Loucy (cell line): ENCODE measurements at regions not wholly inside any gene's neighbourhood (a gene's known extent, or its start where the extent isn't known, plus 50 kb on each side); places are given as distances from the start of the nearest gene placed in this dataset.

Experiments used
- H2AFZ ChIP-seq: fragments of 200-600 bp; sonication (generic); 2 replicates; pipeline ENCODE4 v1.6.0; 2016; ENCODE audit warnings: antibody characterized with exemption, mild to moderate bottlenecking, low read length, moderate library complexity
- H3F3A ChIP-seq: fragments of 200-600 bp; 2 replicates; pipeline ENCODE4 v1.6.0; 2016; ENCODE audit warnings: antibody characterized with exemption, low read depth, mild to moderate bottlenecking
- H3K27me3 ChIP-seq: fragments of 200-600 bp; sonication (generic); 2 replicates; pipeline ENCODE4 v1.6.1; 2014; ENCODE audit warnings: low read length, mild to moderate bottlenecking; ENCODE audit not compliant: insufficient read depth, poor library complexity, severe bottlenecking
- H3K36me3 ChIP-seq: fragments of 200-600 bp; sonication (generic); 2 replicates; pipeline ENCODE4 v1.6.1; 2016; ENCODE audit warnings: low read length; ENCODE audit not compliant: insufficient read depth
- H3K4me1 ChIP-seq: fragments of 200-600 bp; sonication (generic); 2 replicates; pipeline ENCODE4 v1.5.1; 2014; ENCODE audit warnings: low read length, mild to moderate bottlenecking; ENCODE audit not compliant: insufficient read depth, poor library complexity, severe bottlenecking
- H3K4me2 ChIP-seq: fragments of 200-600 bp; sonication (generic); 2 replicates; pipeline ENCODE4 v1.6.0; 2014; ENCODE audit warnings: antibody characterized with exemption, low read length, low read depth, mild to moderate bottlenecking; ENCODE audit not compliant: poor library complexity, severe bottlenecking
- H3K4me3 ChIP-seq: fragments of 200-600 bp; sonication (generic); 2 replicates; pipeline ENCODE4 v1.5.1; 2014; ENCODE audit warnings: low read length, mild to moderate bottlenecking, mixed read lengths; ENCODE audit not compliant: poor library complexity, severe bottlenecking
- H3K79me2 ChIP-seq: fragments of 200-600 bp; sonication (generic); 2 replicates; pipeline ENCODE4 v1.6.1; 2014; ENCODE audit warnings: low read length; ENCODE audit not compliant: insufficient read depth
- H3K9ac ChIP-seq: fragments of 200-600 bp; sonication (generic); 2 replicates; pipeline ENCODE4 v1.6.0; 2014; ENCODE audit warnings: mild to moderate bottlenecking, low read depth, low read length, moderate library complexity; ENCODE audit not compliant: poor library complexity, severe bottlenecking
- H3K9me2 ChIP-seq: fragments of 200-600 bp; sonication (generic); replicated peaks from 2 replicates; pipeline ENCODE4 v1.6.1; 2016; ENCODE audit warnings: low read depth, low read length, mixed read lengths
- H3K9me3 ChIP-seq: fragments of 200-600 bp; sonication (generic); 2 replicates; pipeline ENCODE4 v1.6.1; 2014; ENCODE audit warnings: mild to moderate bottlenecking, antibody characterized with exemption, low read length, low read depth; ENCODE audit not compliant: insufficient read depth
- H4K20me1 ChIP-seq: fragments of 200-600 bp; sonication (generic); 2 replicates; pipeline ENCODE4 v1.6.0; 2014; ENCODE audit warnings: antibody characterized with exemption, low read length, mild to moderate bottlenecking; ENCODE audit not compliant: insufficient read depth, poor library complexity, severe bottlenecking
- CTCF ChIP-seq: fragments of 200-600 bp; sonication (generic); conservative IDR thresholded peaks from 2 replicates; pipeline ENCODE4 v1.5.1; 2014; ENCODE audit warnings: mild to moderate bottlenecking, antibody characterized with exemption, low read length
- EZH2phosphoT487 ChIP-seq: fragments of 200-600 bp; IDR thresholded peaks from 2 replicates; pipeline ENCODE4 v1.6.1; 2018; ENCODE audit warnings: antibody characterized with exemption, mild to moderate bottlenecking, moderate library complexity, borderline replicate concordance

- Histone ChIP-seq H3K9ac (no peak overlapping the region), H3K9me2 (no peaks in the 10 kb centered on the region), H3F3A (no peaks in the 10 kb centered on the region), H2AFZ (no peak overlapping the region), H3K27me3 (no peaks in the 10 kb centered on the region), H3K36me3 (no peaks in the 10 kb centered on the region), H3K4me1 (no peaks in the 10 kb centered on the region), H3K4me2 (no peak overlapping the region), H3K9me3 (no peaks in the 10 kb centered on the region), H3K4me3 (no peak overlapping the region), H4K20me1 (no peaks in the 10 kb centered on the region), H3K79me2 (no peaks in the 10 kb centered on the region)
- no peak for TF ChIP-seq CTCF
- TF ChIP-seq EZH2phosphoT487, result no peak
These were observed 974.3 kb downstream of the VRK1 start for GRCh38 chr14:97771340-97772045.

GRCh38 chr14:97773598-97773997, 976.4 kb downstream of the VRK1 start:
- Histone ChIP-seq H3F3A (no peaks in the 10 kb centered on the region), H3K9me3 (no peaks in the 10 kb centered on the region)
- no peak for TF ChIP-seq EZH2phosphoT487
- no peak for TF ChIP-seq CTCF

GRCh38 chr14:97776890-97777558, 979.8 kb downstream of the VRK1 start:
- no peaks in the 10 kb centered on the region for H3K36me3 ChIP-seq
- no peak overlapping the region for H3K4me2 ChIP-seq
- H3K27me3 ChIP-seq, result no peaks in the 10 kb centered on the region
- H3F3A ChIP-seq, result no peaks in the 10 kb centered on the region
- no peak overlapping the region for H2AFZ ChIP-seq
- no peaks in the 10 kb centered on the region for H3K79me2 ChIP-seq
- H3K9me2 ChIP-seq, result no peaks in the 10 kb centered on the region
- H3K9ac ChIP-seq, result no peak overlapping the region
- no peaks in the 10 kb centered on the region for H3K4me1 ChIP-seq
- H3K9me3 ChIP-seq, result no peaks in the 10 kb centered on the region
- H3K4me3 ChIP-seq, result no peak overlapping the region
- TF ChIP-seq CTCF (no peak), EZH2phosphoT487 (no peak)
- H4K20me1 ChIP-seq, result no peaks in the 10 kb centered on the region

More at GRCh38 chr14:97773598-97773997, 976.4 kb downstream of the VRK1 start:
- no peak overlapping the region for H3K4me2 ChIP-seq
- H4K20me1 ChIP-seq, result no peaks in the 10 kb centered on the region
- no peak overlapping the region for H3K4me3 ChIP-seq
- H3K27me3 ChIP-seq, result no peaks in the 10 kb centered on the region
- H2AFZ ChIP-seq, result no peak overlapping the region
- H3K36me3 ChIP-seq, result no peaks in the 10 kb centered on the region
- no peaks in the 10 kb centered on the region for H3K9me2 ChIP-seq
- no peak overlapping the region for H3K9ac ChIP-seq
- no peaks in the 10 kb centered on the region for H3K79me2 ChIP-seq
- no peaks in the 10 kb centered on the region for H3K4me1 ChIP-seq
